ENCODE measurements at regions not wholly inside any gene's neighbourhood (a gene's known extent, or its start where the extent isn't known, plus 50 kb on each side); places are given as distances from the start of the nearest gene placed in this dataset.

DNA sequence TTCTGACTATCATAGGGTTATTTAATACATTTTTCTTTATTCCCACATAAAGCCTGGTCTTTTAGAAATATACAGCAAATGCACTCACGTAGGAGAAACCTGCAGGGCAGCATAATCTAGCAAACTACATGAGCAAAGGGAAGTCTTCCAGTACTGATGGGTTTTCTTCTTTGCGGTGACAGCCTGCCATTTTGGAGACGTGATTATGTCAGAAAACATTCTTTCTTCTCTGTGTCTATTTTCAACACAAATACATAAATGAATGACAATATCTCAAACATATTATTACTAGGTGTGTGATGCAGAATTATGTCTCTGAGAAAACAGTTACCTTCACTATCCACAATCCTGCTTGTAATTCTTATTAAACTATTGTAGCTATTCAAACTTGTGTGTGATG, 425.0 kb downstream of the GPAM start:
- DNase-seq (ENCODE audit: low read depth, low spot score) (no peak), ATAC-seq (no peak), FAIRE-seq (no peak)
- Histone ChIP-seq H3K27ac (ENCODE audit: control insufficient read depth, insufficient read depth) (no peak overlapping the region), H2AFZ (ENCODE audit: control insufficient read depth, low read depth, low read length) (no peak overlapping the region), H3K27me3 (replicated peaks in 1 of 2; ENCODE audit: control insufficient read depth in 2 of 2, insufficient read depth in 2 of 2, low read length in 1 of 2) (no peaks in the 10 kb centered on the region), H3K4me3 (no peak overlapping the region), H3K36me3 (ENCODE audit: control insufficient read depth in 2 of 2, insufficient read depth in 2 of 2, low read length in 1 of 2) (no peaks in the 10 kb centered on the region), H4K20me1 (ENCODE audit: control insufficient read depth, insufficient read depth) (no peaks in the 10 kb centered on the region), H3K79me2 (ENCODE audit: control insufficient read depth, insufficient read depth, low read length) (no peaks in the 10 kb centered on the region), H3K9me3 (replicated peaks; ENCODE audit: control insufficient read depth, insufficient read depth, low read length) (no peaks in the 10 kb centered on the region), H3K4me2 (ENCODE audit: control insufficient read depth, insufficient read depth) (no peak overlapping the region), H3K4me1 (ENCODE audit: control insufficient read depth, insufficient read depth, low read length) (no peaks in the 10 kb centered on the region), H3K9ac (ENCODE audit: control insufficient read depth, insufficient read depth, low read length) (no peak overlapping the region)
- 38% methylated on average over 3 of the region's 3 CpGs for WGBS (ENCODE audit: insufficient coverage, insufficient replicate concordance, low lambda C conversion rate, missing lambda C conversion rate)
- TF ChIP-seq, protein P1, sequence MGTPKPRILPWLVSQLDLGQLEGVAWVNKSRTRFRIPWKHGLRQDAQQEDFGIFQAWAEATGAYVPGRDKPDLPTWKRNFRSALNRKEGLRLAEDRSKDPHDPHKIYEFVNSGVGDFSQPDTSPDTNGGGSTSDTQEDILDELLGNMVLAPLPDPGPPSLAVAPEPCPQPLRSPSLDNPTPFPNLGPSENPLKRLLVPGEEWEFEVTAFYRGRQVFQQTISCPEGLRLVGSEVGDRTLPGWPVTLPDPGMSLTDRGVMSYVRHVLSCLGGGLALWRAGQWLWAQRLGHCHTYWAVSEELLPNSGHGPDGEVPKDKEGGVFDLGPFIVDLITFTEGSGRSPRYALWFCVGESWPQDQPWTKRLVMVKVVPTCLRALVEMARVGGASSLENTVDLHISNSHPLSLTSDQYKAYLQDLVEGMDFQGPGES (IDR thresholded peaks at IDR 0.05), result no peak
- TF ChIP-seq CBFB (IDR thresholded peaks at IDR 0.05; ENCODE audit: low read depth) (no peak), BCL11A (IDR thresholded peaks at IDR 0.05; ENCODE audit: low read depth, low read length) (no peak), CREB1 (IDR thresholded peaks at IDR 0.05; ENCODE audit: low read depth) (no peak), KDM1A (IDR thresholded peaks at IDR 0.05; ENCODE audit: borderline replicate concordance) (no peak), CBX5 (IDR thresholded peaks at IDR 0.05; ENCODE audit: low read depth) (no peak), NR2C1 (IDR thresholded peaks at IDR 0.05) (no peak), HDAC6 (IDR thresholded peaks at IDR 0.05; ENCODE audit: unreplicated experiment) (no peak), PML (IDR thresholded peaks at IDR 0.05; ENCODE audit: low read length) (no peak)
- TF ChIP-seq, protein P2, sequence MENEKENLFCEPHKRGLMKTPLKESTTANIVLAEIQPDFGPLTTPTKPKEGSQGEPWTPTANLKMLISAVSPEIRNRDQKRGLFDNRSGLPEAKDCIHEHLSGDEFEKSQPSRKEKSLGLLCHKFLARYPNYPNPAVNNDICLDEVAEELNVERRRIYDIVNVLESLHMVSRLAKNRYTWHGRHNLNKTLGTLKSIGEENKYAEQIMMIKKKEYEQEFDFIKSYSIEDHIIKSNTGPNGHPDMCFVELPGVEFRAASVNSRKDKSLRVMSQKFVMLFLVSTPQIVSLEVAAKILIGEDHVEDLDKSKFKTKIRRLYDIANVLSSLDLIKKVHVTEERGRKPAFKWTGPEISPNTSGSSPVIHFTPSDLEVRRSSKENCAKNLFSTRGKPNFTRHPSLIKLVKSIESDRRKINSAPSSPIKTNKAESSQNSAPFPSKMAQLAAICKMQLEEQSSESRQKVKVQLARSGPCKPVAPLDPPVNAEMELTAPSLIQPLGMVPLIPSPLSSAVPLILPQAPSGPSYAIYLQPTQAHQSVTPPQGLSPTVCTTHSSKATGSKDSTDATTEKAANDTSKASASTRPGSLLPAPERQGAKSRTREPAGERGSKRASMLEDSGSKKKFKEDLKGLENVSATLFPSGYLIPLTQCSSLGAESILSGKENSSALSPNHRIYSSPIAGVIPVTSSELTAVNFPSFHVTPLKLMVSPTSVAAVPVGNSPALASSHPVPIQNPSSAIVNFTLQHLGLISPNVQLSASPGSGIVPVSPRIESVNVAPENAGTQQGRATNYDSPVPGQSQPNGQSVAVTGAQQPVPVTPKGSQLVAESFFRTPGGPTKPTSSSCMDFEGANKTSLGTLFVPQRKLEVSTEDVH (IDR thresholded peaks at IDR 0.05; ENCODE audit: low read depth, partially characterized antibody), result no peak
- TF ChIP-seq, protein P3, sequence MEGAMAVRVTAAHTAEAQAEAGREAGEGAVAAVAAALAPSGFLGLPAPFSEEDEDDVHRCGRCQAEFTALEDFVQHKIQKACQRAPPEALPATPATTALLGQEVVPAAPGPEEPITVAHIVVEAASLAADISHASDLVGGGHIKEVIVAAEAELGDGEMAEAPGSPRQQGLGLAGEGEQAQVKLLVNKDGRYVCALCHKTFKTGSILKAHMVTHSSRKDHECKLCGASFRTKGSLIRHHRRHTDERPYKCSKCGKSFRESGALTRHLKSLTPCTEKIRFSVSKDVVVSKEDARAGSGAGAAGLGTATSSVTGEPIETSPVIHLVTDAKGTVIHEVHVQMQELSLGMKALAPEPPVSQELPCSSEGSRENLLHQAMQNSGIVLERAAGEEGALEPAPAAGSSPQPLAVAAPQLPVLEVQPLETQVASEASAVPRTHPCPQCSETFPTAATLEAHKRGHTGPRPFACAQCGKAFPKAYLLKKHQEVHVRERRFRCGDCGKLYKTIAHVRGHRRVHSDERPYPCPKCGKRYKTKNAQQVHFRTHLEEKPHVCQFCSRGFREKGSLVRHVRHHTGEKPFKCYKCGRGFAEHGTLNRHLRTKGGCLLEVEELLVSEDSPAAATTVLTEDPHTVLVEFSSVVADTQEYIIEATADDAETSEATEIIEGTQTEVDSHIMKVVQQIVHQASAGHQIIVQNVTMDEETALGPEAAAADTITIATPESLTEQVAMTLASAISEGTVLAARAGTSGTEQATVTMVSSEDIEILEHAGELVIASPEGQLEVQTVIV (IDR thresholded peaks at IDR 0.05; ENCODE audit: borderline replicate concordance, partially characterized antibody), result no peak
- intact Hi-C loops (cut with micrococcal nuclease; ENCODE audit: unreplicated experiment) (no loop called here), in situ Hi-C loops (cut with MboI) (loop anchor here (10.0 kb wide), 1 partner anchor 376 kb away; no protein-coding TSS in a partner anchor)
- POLR2A ChIA-PET, result no interaction called here
- RAD21 ChIA-PET (ENCODE audit: unreplicated experiment), result no interaction called here
- CTCF ChIA-PET, result no interaction called here
- no TSS peak for BruUV-seq (replicated peaks)
- SMC1A ChIA-PET (ENCODE audit: uncharacterized antibody, unreplicated experiment), result no interaction called here
